GM12874 (cell line): ENCODE measurements at regions not wholly inside any gene's neighbourhood (a gene's known extent, or its start where the extent isn't known, plus 50 kb on each side); places are given as distances from the start of the nearest gene placed in this dataset.

Experiments
- TF ChIP-seq, protein P1 (sequence below): IDR thresholded peaks from 2 replicates; pipeline ENCODE4 v1.5.1; 2011; ENCODE audit warnings: low read depth, mild to moderate bottlenecking, control low read depth, low read length, moderate library complexity; ENCODE audit not compliant: insufficient read depth

DNA sequence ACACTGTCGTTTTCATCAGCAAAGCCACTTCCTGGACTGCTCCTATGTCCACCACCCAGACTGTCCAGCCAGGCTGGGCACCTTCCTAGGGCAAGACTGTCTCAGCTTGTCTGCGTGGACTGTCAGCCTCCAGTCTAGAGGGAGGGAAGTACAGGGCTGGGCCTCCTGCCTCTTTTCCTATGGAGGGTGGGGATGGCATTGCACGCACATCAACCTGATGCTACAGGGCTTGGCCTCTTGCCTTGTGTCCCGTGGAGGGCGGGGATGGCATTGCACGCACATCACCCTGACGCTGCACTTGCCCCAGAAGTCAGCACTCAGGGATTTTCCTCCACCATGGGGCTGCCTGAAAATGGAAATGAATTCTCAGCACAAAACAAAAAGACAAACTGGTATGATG, 304.2 kb upstream of the CDH4 start:
- TF ChIP-seq, protein P1, sequence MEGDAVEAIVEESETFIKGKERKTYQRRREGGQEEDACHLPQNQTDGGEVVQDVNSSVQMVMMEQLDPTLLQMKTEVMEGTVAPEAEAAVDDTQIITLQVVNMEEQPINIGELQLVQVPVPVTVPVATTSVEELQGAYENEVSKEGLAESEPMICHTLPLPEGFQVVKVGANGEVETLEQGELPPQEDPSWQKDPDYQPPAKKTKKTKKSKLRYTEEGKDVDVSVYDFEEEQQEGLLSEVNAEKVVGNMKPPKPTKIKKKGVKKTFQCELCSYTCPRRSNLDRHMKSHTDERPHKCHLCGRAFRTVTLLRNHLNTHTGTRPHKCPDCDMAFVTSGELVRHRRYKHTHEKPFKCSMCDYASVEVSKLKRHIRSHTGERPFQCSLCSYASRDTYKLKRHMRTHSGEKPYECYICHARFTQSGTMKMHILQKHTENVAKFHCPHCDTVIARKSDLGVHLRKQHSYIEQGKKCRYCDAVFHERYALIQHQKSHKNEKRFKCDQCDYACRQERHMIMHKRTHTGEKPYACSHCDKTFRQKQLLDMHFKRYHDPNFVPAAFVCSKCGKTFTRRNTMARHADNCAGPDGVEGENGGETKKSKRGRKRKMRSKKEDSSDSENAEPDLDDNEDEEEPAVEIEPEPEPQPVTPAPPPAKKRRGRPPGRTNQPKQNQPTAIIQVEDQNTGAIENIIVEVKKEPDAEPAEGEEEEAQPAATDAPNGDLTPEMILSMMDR = no peak

DNA sequence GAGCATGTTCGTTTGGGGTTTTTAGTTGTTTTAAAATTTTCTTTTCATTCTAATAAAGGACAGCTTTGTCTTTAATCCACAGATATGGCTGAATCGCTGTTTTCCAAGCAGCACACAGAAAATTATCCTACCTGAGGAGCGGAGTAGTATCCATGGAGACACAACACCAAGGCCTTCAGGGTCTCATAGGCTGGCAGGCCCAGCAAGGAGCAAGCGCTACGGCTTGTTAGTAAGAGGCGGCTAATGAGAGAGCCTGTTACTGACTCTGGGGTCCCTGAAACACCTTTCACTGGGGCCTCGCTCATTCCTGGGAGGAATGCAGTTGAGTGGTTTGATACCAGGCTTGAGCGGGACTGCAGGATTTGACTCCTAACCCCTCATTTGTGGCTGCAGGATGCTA, 303.8 kb upstream of the CDH4 start:
- TF ChIP-seq, protein P1 = no peak

DNA sequence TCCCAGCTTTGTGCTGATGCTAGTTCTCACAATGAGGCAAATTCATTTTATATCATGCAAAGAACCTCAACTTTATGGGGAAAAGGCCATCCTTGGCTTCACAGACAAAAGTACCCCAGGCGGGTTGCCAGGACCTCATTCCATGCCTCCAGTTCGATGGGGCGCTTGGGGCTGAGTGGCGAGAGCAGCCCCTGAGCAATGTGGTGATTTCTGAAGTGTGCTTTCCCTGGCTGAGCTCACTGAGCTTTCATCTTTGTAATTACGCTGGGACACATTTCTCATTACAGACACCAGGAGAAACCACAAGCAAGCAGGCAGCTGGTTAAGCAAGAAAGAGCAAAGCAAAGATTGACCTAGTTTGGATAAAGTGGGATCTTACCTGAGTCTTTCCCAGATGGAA, 301.5 kb upstream of the CDH4 start:
- TF ChIP-seq, protein P1 = no peak

- TF ChIP-seq, protein P1 = no peak
Measured at GRCh38 chr20:60950974-60951373, 301.1 kb upstream of the CDH4 start.

GRCh38 chr20:60952861-60953260, 299.2 kb upstream of the CDH4 start:
- TF ChIP-seq, protein P1 = no peak

DNA sequence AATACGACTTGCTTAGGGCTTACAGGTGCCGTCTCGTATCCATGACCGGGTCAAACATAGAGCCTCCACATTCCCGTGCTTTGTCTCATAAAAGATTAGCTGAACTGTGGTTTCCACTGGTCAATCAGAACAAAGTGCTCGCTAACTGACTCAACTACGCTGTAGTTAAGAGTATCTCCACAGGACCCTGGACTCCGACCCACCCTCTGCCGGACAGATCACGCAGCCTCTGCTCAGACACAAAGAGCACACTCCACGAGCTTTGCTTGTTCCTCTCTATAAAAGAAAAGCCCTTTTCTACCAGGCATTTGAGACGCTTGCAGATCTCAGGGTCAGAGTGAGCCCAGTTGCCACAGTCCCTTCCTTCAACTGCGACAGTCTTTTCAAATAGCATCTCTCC, 298.7 kb upstream of the CDH4 start:
- TF ChIP-seq, protein P1 = no peak

GRCh38 chr20:60955706-60956105, 296.4 kb upstream of the CDH4 start:
- TF ChIP-seq, protein P1 = no peak

DNA sequence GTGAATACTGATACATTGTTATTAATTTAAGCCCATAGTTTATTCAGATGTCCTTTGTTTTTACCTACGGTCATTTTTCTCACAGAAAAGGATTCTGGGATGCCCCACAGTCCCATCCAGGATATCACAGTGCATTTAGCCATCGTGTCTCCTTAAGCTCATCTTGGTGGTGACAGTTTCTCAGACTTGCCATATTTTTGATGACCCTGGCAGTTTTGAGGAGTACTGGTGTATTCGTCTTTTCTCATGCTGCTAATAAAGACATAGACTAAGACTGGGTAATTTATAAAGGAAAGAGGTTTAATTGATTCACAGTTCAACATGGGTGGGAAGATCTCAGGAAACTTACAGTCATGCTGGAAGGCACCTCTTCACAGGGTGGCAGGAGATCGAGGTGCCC, 295.9 kb upstream of the CDH4 start:
- TF ChIP-seq, protein P1 = no peak
